VCaP (cell line): ENCODE measurements at regions not wholly inside any gene's neighbourhood (a gene's known extent, or its start where the extent isn't known, plus 50 kb on each side); places are given as distances from the start of the nearest gene placed in this dataset.

Experiments used
- H3K27ac ChIP-seq: fragments of 450-650 bp; 2 replicates; pipeline ENCODE4 v1.5.1; 2017
- CTCF ChIP-seq: fragments of 450-650 bp; conservative IDR thresholded peaks from 2 replicates; pipeline ENCODE4 v1.5.1; 2017; ENCODE audit warnings: mild to moderate bottlenecking, moderate library complexity

- H3K27ac ChIP-seq: no peak overlapping the region
- no peak for TF ChIP-seq CTCF
Observed at GRCh38 chr17:15154618-15155017, 110.5 kb downstream of the PMP22 start.

- no peak for TF ChIP-seq CTCF
- no peak overlapping the region for H3K27ac ChIP-seq
Observed at GRCh38 chr17:15145621-15146020, 119.5 kb downstream of the PMP22 start.

- no peak overlapping the region for H3K27ac ChIP-seq
- TF ChIP-seq CTCF: no peak
Observed at GRCh38 chr17:15143524-15143923, 121.6 kb downstream of the PMP22 start.

GRCh38 chr17:15134363-15134762, 130.8 kb downstream of the PMP22 start:
- no peak for TF ChIP-seq CTCF

GRCh38 chr17:15133826-15134225, 131.3 kb downstream of the PMP22 start:
- no peak for TF ChIP-seq CTCF
- H3K27ac ChIP-seq: no peak overlapping the region

More at GRCh38 chr17:15134363-15134762, 130.8 kb downstream of the PMP22 start:
- no peak overlapping the region for H3K27ac ChIP-seq

GRCh38 chr17:15133143-15133542, 132.0 kb downstream of the PMP22 start:
- H3K27ac ChIP-seq: no peak overlapping the region
- no peak for TF ChIP-seq CTCF

- no peak for TF ChIP-seq CTCF
- no peak overlapping the region for H3K27ac ChIP-seq
Observed at GRCh38 chr17:15130426-15130825, 134.7 kb downstream of the PMP22 start.

- H3K27ac ChIP-seq: no peak overlapping the region
- no peak for TF ChIP-seq CTCF
Observed at GRCh38 chr17:15129986-15130385, 135.1 kb downstream of the PMP22 start.
